GM23338 (cell line): ENCODE measurements at regions not wholly inside any gene's neighbourhood (a gene's known extent, or its start where the extent isn't known, plus 50 kb on each side); places are given as distances from the start of the nearest gene placed in this dataset.

ENCODE experiments used
- CREB1 ChIP-seq: fragments of 250-450 bp; sonication (Bioruptor Pico); IDR thresholded peaks from 2 replicates; pipeline ENCODE4 v1.5.0; 2020; ENCODE audit warnings: low read depth, mild to moderate bottlenecking, moderate library complexity
- CTCF ChIP-seq, 2 experiments: fragments of 200-600 bp in 1 of 2; sonication (generic) in 1 of 2; conservative IDR thresholded peaks; 2 replicates each; pipeline versions ENCODE4 v1.5.1 to v1.6.1; 2016 to 2017; ENCODE audit warnings: antibody characterized with exemption in 2 of 2, low read depth in 2 of 2, mild to moderate bottlenecking in 2 of 2, moderate library complexity in 1 of 2
- ETS1 ChIP-seq: IDR thresholded peaks from 2 replicates; pipeline ENCODE4 v1.6.1; 2016; ENCODE audit warnings: antibody characterized with exemption
- EZH2 ChIP-seq: fragments of 200-600 bp; sonication (generic); IDR thresholded peaks from one replicate; pipeline ENCODE4 v1.8.0; 2017; ENCODE audit warnings: antibody characterized with exemption, mild to moderate bottlenecking, low read depth; ENCODE audit not compliant: unreplicated experiment
- EZH2phosphoT487 ChIP-seq: fragments of 200-600 bp; sonication (generic); IDR thresholded peaks from one replicate; pipeline ENCODE4 v1.8.1; 2018; ENCODE audit warnings: antibody characterized with exemption; ENCODE audit not compliant: unreplicated experiment
- JUNB ChIP-seq: IDR thresholded peaks from one replicate; pipeline ENCODE4 v1.6.1; 2016; ENCODE audit warnings: antibody characterized with exemption; ENCODE audit not compliant: unreplicated experiment
- POLR2AphosphoS5 ChIP-seq: IDR thresholded peaks from 2 replicates; pipeline ENCODE4 v1.6.1; 2016; ENCODE audit warnings: antibody characterized with exemption, low read depth
- REST ChIP-seq: IDR thresholded peaks from one replicate; pipeline ENCODE4 v1.6.1; 2018; ENCODE audit warnings: antibody characterized with exemption; ENCODE audit not compliant: unreplicated experiment
- STAT1 ChIP-seq: IDR thresholded peaks from one replicate; pipeline ENCODE4 v1.6.1; 2016; ENCODE audit warnings: antibody characterized with exemption; ENCODE audit not compliant: unreplicated experiment
- ZNF114 ChIP-seq: fragments of 250-450 bp; sonication (Bioruptor Pico); IDR thresholded peaks from 2 replicates; pipeline ENCODE4 v1.5.0; 2020; ENCODE audit warnings: mild to moderate bottlenecking, moderate library complexity
- ZNF331 ChIP-seq: fragments of 250-450 bp; sonication (Bioruptor Pico); IDR thresholded peaks from 2 replicates; pipeline ENCODE4 v1.5.0; 2020; ENCODE audit warnings: low read depth, mild to moderate bottlenecking, moderate library complexity

- TF ChIP-seq EZH2 (no peak), POLR2AphosphoS5 (no peak), CTCF (conservative IDR thresholded peaks at IDR 0.05; ENCODE audit: low read depth in 2 of 2) (no peak), REST (no peak), EZH2phosphoT487 (no peak), ETS1 (no peak), CREB1 (no peak), ZNF331 (CRISPR knock-in tag) (no peak), JUNB (no peak), ZNF114 (CRISPR knock-in tag) (no peak), STAT1 (no peak)
Measured at GRCh38 chrX:42725196-42725595, 52.8 kb downstream of the PPP1R2C start.
